ENCODE measurements at regions not wholly inside any gene's neighbourhood (a gene's known extent, or its start where the extent isn't known, plus 50 kb on each side); places are given as distances from the start of the nearest gene placed in this dataset.
"Not testable (repeated sequence)": the region's sequence is repeated elsewhere in the genome, so short reads cannot be mapped to it uniquely, and the experiment has no call there.

DNA sequence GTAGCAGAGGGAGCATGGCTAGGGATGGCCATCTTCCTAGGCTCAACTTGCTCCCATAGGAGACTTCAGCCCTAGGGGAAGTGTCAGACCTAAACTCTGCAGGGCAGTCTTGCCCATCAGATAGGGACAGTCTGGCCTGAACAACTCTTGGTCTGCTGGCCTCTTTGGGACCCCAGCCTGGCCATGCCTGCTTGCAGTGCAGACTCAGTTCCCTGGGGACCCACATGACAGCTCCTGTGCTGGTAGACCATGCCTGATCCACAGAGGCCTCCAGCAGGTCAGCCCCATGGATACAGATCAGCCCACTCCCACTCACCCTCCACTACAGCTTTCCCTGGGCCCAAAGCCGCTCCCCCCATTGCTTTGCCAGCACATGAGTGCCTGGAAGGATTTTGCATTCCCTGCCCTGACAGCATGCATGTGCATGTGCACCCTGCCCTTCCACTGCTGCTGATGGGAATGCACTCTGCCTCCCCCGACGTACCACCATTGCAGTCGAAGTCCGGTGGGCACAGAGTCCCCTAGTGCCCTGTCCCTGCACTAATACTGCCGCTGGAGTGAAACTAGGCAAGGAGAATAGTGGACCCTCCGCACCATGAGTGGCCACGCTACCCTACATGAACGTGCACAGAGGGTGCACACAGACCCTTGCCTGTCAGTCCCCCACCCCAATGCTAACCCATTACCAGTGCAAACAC is 841.4 kb downstream of the FSCB start:
- Histone ChIP-seq H3K4me3 (ENCODE audit: extremely low read depth, insufficient read depth, low read length, poor library complexity, severe bottlenecking) (no peak overlapping the region), H3K4me1 (ENCODE audit: control insufficient read depth, insufficient read depth, low read length, poor library complexity, severe bottlenecking) (no peaks in the 10 kb centered on the region), H3K36me3 (ENCODE audit: control insufficient read depth, insufficient read depth, low read length) (no peaks in the 10 kb centered on the region), H3K27ac (ENCODE audit: low read depth, low read length, severe bottlenecking) (no peak overlapping the region), H3K9me3 (ENCODE audit: control insufficient read depth, low read length) (no peaks in the 10 kb centered on the region)
- 84 to 85% methylated on average over 8 to 9 of the region's 9 CpGs for WGBS, 2 experiments (ENCODE audit: insufficient coverage in 2 of 2)

DNA sequence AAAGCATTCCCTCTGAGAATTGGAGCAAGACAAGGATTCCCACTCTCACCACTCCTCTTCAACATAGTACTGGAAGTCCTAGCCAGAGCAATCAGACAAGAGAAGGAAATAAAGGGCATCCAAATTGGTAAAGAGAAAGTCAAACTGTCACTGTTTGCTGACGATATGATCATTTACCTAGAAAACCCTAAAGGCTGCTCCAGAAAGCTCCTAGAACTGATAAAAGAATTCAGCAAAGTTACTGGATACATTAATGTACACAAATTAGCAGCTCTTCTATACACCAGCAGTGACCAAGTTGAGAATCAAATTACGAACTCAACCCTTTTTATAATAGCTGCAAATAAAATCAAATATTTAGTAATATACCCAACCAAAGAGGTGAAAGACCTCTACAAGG is 851.9 kb downstream of the FSCB start:
- not testable (repeated sequence) for H3K9me3 ChIP-seq (ENCODE audit: control insufficient read depth, low read length); H3K27ac ChIP-seq (ENCODE audit: low read depth, low read length, severe bottlenecking); H3K36me3 ChIP-seq (ENCODE audit: control insufficient read depth, insufficient read depth, low read length); H3K4me1 ChIP-seq (ENCODE audit: control insufficient read depth, insufficient read depth, low read length, poor library complexity, severe bottlenecking); H3K4me3 ChIP-seq (ENCODE audit: extremely low read depth, insufficient read depth, low read length, poor library complexity, severe bottlenecking)
- 100% methylated on average over 1 of the region's 2 CpGs for WGBS, 2 experiments (ENCODE audit: insufficient coverage in 2 of 2)

DNA sequence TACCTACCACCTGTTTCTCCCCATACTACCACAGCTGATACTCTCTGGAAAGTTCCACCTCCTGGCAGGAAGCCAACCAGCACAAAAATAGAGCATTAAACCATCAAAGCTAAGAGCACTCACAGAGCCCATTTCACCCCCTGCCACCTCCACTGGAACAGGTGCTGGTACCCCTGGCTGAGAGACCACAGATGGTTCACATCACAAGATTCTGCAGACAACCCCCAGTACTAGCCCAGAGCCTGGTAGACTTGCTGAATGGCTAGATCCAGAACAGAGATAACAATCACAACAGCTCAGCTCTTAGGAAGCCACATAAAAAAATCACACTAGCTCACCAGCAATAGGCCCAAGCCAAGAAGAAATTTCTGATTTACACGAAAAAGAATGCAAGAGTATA is 855.2 kb downstream of the FSCB start:
- Histone ChIP-seq H3K9me3 (ENCODE audit: control insufficient read depth, low read length) (no peaks in the 10 kb centered on the region), H3K4me1 (ENCODE audit: control insufficient read depth, insufficient read depth, low read length, poor library complexity, severe bottlenecking) (no peaks in the 10 kb centered on the region), H3K27ac (ENCODE audit: low read depth, low read length, severe bottlenecking) (no peak overlapping the region), H3K4me3 (ENCODE audit: extremely low read depth, insufficient read depth, low read length, poor library complexity, severe bottlenecking) (no peak overlapping the region), H3K36me3 (ENCODE audit: control insufficient read depth, insufficient read depth, low read length) (no peaks in the 10 kb centered on the region)
- no CpG with 5 or more reads among the region's 1 CpG for WGBS, 2 experiments (ENCODE audit: insufficient coverage in 2 of 2)

DNA sequence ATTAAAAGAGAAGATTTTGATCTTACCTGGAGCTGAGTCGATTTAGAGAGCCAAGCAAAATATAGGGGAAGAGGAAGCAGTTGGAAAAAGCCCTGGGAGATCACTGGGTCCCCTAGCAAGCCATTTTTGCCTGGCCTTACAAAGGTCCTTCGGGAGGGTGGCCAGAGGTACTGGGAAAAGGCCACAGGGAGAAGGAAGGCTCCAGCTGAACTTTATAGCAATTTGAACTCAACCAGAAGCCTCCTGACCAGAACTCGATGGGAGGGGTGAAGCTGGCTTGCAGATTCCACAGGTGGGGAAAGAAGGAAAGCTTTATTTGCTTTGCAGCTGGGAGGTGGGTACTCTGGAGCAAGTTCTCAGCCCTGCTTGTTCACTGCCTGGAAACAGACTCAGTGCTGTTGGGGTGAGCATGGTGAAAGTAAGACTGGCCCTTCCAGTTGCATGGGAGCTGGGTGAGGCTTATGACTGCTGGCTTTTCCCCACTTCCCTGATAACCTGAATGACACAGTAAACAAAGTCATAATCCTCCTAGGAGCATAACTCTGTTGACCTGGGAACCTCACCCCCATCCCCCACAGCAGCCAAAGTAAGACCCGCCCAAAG is 855.8 kb downstream of the FSCB start:
- no peaks in the 10 kb centered on the region for H3K36me3 ChIP-seq (ENCODE audit: control insufficient read depth, insufficient read depth, low read length)
- no peak overlapping the region for H3K4me3 ChIP-seq (ENCODE audit: extremely low read depth, insufficient read depth, low read length, poor library complexity, severe bottlenecking)
- 74 to 97% methylated on average over 3 to 4 of the region's 4 CpGs for WGBS, 2 experiments (ENCODE audit: insufficient coverage in 2 of 2)
- no peak overlapping the region for H3K27ac ChIP-seq (ENCODE audit: low read depth, low read length, severe bottlenecking)
- no peaks in the 10 kb centered on the region for H3K4me1 ChIP-seq (ENCODE audit: control insufficient read depth, insufficient read depth, low read length, poor library complexity, severe bottlenecking)
- no peaks in the 10 kb centered on the region for H3K9me3 ChIP-seq (ENCODE audit: control insufficient read depth, low read length)

DNA sequence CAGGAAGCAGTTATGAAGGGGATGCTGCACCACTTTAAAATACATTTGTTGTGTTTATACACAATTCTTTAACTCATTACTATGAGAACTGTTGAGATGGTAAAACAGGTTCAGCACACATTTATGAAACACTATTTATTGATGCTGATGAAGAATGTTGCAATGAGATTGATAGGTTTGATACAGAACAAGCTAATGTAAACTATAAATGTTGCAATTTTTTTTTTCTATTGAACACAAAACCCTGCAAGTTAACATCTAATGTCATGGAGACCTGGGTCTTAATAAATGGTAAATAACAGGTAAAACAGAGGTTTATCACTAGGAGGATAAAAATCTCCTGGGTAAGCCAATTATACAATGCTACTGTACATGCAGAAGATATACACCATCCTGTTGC is 857.6 kb downstream of the FSCB start:
- Histone ChIP-seq H3K27ac (ENCODE audit: low read depth, low read length, severe bottlenecking) (no peak overlapping the region), H3K4me3 (ENCODE audit: extremely low read depth, insufficient read depth, low read length, poor library complexity, severe bottlenecking) (no peak overlapping the region), H3K9me3 (ENCODE audit: control insufficient read depth, low read length) (no peaks in the 10 kb centered on the region), H3K36me3 (ENCODE audit: control insufficient read depth, insufficient read depth, low read length) (no peaks in the 10 kb centered on the region), H3K4me1 (ENCODE audit: control insufficient read depth, insufficient read depth, low read length, poor library complexity, severe bottlenecking) (no peaks in the 10 kb centered on the region)

DNA sequence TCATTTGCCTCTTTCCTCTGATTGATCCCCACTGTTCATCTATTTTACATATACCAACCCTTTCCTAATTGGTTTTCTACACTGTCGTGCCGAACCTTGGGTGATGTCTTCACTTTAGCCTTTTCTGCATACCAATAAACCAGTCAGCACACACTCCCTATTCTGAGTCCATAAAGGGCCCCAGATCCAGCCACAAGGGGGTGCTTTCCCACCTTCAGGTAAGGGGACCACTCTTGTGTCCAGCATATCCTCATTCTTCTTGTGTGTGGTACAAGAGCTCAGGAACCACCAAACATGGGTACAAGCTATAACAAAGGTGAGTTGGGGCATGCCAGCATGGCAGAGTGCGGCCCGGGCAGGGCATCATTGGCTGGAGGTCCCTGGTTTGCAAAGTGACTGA is 859.8 kb downstream of the FSCB start:
- Histone ChIP-seq H3K4me3 (ENCODE audit: extremely low read depth, insufficient read depth, low read length, poor library complexity, severe bottlenecking) (no peak overlapping the region), H3K36me3 (ENCODE audit: control insufficient read depth, insufficient read depth, low read length) (no peaks in the 10 kb centered on the region), H3K9me3 (ENCODE audit: control insufficient read depth, low read length) (no peaks in the 10 kb centered on the region), H3K27ac (ENCODE audit: low read depth, low read length, severe bottlenecking) (no peak overlapping the region), H3K4me1 (ENCODE audit: control insufficient read depth, insufficient read depth, low read length, poor library complexity, severe bottlenecking) (no peaks in the 10 kb centered on the region)
- WGBS, 2 experiments (ENCODE audit: insufficient coverage in 2 of 2), result 64 to 90% methylated on average over 2 to 4 of the region's 4 CpGs

DNA sequence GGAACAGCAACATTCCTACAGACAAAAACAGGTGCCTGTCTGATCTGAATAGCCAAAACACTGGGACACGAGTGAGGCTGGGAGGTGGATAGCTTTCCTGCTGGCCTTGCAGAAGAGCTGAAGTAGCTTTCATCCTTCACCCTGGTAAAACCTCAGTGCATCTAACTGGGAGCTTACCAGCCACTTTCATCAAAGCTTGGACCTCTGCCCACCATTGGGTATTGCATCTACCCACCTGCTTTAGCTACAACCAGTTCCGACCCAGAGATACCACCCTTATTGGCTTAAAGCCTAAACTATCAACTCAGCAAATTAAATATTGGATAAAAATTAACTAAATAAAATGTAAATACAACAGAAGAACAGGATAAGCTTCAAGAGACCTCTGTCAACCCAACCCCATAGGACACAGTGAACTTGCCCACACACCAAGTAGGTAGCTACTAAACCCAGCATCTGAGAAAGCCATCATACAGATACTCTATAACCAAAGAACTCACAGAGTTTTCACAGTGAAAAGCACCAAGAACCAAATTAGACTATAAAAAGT is 866.3 kb downstream of the FSCB start:
- no peaks in the 10 kb centered on the region for H3K4me1 ChIP-seq (ENCODE audit: control insufficient read depth, insufficient read depth, low read length, poor library complexity, severe bottlenecking)
- 100% methylated on average over 1 of the region's 2 CpGs; no CpG with 5 or more reads in 1 of the 2 experiments for WGBS, 2 experiments (ENCODE audit: insufficient coverage in 2 of 2)
- H3K27ac ChIP-seq (ENCODE audit: low read depth, low read length, severe bottlenecking), result no peak overlapping the region
- H3K4me3 ChIP-seq (ENCODE audit: extremely low read depth, insufficient read depth, low read length, poor library complexity, severe bottlenecking), result no peak overlapping the region
- no peaks in the 10 kb centered on the region for H3K9me3 ChIP-seq (ENCODE audit: control insufficient read depth, low read length)
- H3K36me3 ChIP-seq (ENCODE audit: control insufficient read depth, insufficient read depth, low read length), result no peaks in the 10 kb centered on the region

DNA sequence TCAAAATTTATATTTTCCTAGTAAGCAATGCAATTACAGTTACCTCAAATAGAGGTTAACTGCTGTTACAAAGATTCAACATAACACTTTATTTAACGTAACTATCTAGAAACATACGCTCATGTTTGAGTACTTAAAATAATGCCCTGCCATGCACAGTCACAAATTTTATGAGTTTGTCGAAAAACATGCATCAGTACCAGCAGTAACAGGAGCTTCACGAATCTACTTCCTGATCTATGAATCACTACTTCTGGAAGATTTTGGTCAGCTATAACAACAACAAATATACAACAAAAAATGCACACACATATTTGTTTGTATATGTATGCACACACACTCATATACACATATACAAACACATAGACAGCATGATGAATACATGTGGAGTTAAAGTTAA is 881.8 kb downstream of the FSCB start:
- H3K9me3 ChIP-seq (ENCODE audit: control insufficient read depth, low read length), result no peaks in the 10 kb centered on the region
- H3K27ac ChIP-seq (ENCODE audit: low read depth, low read length, severe bottlenecking), result no peak overlapping the region
- no peak overlapping the region for H3K4me3 ChIP-seq (ENCODE audit: extremely low read depth, insufficient read depth, low read length, poor library complexity, severe bottlenecking)
- WGBS, 2 experiments (ENCODE audit: insufficient coverage in 2 of 2), result 81 to 100% methylated on average over 3 of the region's 4 CpGs
- no peaks in the 10 kb centered on the region for H3K36me3 ChIP-seq (ENCODE audit: control insufficient read depth, insufficient read depth, low read length)
- peaks cover 3% of the 10 kb centered on the region for H3K4me1 ChIP-seq (ENCODE audit: control insufficient read depth, insufficient read depth, low read length, poor library complexity, severe bottlenecking)

DNA sequence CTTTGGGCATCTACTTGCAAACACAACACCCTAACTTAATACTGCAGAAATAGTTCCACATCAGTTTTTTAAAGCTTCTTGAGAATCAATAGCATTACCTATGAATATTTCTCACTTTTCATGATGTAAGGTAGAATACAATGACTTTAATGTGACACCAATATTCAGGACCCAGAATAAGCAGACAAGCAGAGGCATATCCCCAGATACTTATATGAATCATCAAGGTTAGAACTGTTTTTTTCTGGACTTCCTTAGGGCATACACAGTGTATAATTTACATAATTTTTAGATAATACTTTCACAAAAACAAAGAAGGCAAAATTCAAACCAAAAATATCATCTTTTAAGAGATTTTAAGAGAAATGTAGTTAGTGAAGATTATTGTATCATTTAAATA is 885.8 kb downstream of the FSCB start:
- H3K27ac ChIP-seq (ENCODE audit: low read depth, low read length, severe bottlenecking), result no peak overlapping the region
- H3K9me3 ChIP-seq (ENCODE audit: control insufficient read depth, low read length), result no peaks in the 10 kb centered on the region
- no peaks in the 10 kb centered on the region for H3K36me3 ChIP-seq (ENCODE audit: control insufficient read depth, insufficient read depth, low read length)
- H3K4me1 ChIP-seq (ENCODE audit: control insufficient read depth, insufficient read depth, low read length, poor library complexity, severe bottlenecking), result peaks cover 3% of the 10 kb centered on the region
- H3K4me3 ChIP-seq (ENCODE audit: extremely low read depth, insufficient read depth, low read length, poor library complexity, severe bottlenecking), result no peak overlapping the region

DNA sequence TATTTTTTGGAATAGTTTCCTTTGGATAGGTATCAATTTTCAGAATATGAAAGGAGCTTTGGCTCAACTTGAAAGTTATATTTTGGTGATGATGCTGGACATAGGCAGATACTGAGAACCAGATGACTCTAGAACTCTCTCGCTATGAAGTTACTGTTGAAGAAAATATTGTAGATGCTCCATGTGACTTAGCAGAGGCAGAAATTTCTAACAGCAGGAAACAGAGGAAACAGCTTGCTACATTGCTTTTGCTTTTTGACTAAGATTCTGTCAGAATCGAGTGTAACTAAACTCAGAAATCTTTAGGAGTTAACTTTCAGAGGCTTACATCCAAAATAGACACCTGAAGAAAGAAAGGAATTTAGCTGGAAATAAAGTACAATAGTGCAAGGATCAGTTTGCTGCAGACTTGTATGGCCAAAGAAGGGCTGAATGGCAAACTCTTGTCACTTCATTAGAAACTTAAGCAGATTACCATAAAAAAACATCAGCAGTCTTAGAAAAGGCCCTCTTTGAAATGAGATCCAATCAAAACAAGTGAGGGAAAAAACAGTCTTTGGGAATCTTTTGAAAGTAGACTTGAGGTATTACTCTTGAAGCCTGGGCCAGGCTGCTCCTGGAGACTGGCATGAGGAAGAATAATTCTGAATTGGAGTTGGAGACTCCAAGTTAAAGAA is 911.8 kb downstream of the FSCB start:
- Histone ChIP-seq H3K9me3 (ENCODE audit: control insufficient read depth, low read length) (no peaks in the 10 kb centered on the region), H3K4me3 (ENCODE audit: extremely low read depth, insufficient read depth, low read length, poor library complexity, severe bottlenecking) (no peak overlapping the region), H3K27ac (ENCODE audit: low read depth, low read length, severe bottlenecking) (no peak overlapping the region), H3K4me1 (ENCODE audit: control insufficient read depth, insufficient read depth, low read length, poor library complexity, severe bottlenecking) (no peaks in the 10 kb centered on the region), H3K36me3 (ENCODE audit: control insufficient read depth, insufficient read depth, low read length) (no peaks in the 10 kb centered on the region)
- WGBS, 2 experiments (ENCODE audit: insufficient coverage in 2 of 2), result 48 to 86% methylated on average over 2 of the region's 2 CpGs

DNA sequence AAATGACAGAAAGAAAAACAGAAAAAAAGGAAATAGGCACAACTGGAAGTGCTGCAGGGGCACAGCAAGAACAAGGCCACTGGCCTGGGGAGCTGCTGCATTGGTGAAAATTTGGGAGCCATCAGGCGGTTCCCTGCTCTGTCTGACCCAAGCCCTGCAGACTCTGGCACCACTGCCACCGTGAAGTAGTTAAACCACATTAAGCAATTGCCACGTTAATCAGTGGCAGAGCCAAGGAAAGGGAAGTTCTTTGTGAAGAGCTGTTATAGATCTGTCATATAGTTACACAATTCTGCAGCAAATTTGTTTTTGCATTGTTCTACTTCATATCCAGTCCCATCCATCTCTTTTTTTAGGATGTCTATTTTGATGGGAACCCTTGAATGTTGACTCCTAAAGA is 915.3 kb downstream of the FSCB start:
- Histone ChIP-seq H3K27ac (ENCODE audit: low read depth, low read length, severe bottlenecking) (no peak overlapping the region), H3K4me3 (ENCODE audit: extremely low read depth, insufficient read depth, low read length, poor library complexity, severe bottlenecking) (no peak overlapping the region), H3K36me3 (ENCODE audit: control insufficient read depth, insufficient read depth, low read length) (no peaks in the 10 kb centered on the region), H3K4me1 (ENCODE audit: control insufficient read depth, insufficient read depth, low read length, poor library complexity, severe bottlenecking) (no peaks in the 10 kb centered on the region), H3K9me3 (ENCODE audit: control insufficient read depth, low read length) (no peaks in the 10 kb centered on the region)
- WGBS, 2 experiments (ENCODE audit: insufficient coverage in 2 of 2), result 80 to 86% methylated on average over 1 of the region's 3 CpGs
